ENCODE measurements at regions not wholly inside any gene's neighbourhood (a gene's known extent, or its start where the extent isn't known, plus 50 kb on each side); places are given as distances from the start of the nearest gene placed in this dataset.

DNA sequence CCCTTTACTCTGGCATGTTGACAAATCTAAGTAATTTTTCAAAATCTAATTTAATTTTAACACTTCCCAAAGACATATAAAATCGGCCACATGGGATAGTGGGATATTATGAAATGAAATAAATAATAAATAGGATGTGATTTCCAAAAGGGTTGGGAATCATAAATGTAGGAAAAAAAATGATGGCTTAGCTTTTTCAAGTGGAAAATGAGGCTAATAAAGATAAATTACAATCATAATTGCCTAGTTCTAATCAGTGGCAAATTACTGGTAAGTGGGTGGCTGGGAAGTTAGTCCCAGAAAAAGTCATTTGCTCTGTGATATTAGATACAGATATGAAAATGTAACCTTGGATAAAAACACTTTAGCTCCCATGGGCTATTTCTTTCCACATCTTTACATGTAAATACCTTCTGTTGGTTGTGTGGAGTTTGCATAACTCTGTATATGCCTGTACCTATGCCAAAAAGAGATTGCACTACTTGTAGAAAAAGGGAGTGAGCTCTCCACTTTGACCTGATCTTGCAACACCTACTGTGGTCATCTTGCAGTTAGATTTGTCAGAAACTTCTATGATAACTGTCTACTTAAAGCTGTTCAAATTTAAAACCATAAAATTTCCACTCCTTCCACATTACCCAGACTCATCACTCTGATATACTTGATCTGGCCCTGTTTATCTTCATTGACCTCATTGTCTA is 284.6 kb upstream of the KAZN start:
- Histone ChIP-seq H3K4me3 (no peak overlapping the region), H3K27ac (no peak overlapping the region)
- TF ChIP-seq, protein P1, sequence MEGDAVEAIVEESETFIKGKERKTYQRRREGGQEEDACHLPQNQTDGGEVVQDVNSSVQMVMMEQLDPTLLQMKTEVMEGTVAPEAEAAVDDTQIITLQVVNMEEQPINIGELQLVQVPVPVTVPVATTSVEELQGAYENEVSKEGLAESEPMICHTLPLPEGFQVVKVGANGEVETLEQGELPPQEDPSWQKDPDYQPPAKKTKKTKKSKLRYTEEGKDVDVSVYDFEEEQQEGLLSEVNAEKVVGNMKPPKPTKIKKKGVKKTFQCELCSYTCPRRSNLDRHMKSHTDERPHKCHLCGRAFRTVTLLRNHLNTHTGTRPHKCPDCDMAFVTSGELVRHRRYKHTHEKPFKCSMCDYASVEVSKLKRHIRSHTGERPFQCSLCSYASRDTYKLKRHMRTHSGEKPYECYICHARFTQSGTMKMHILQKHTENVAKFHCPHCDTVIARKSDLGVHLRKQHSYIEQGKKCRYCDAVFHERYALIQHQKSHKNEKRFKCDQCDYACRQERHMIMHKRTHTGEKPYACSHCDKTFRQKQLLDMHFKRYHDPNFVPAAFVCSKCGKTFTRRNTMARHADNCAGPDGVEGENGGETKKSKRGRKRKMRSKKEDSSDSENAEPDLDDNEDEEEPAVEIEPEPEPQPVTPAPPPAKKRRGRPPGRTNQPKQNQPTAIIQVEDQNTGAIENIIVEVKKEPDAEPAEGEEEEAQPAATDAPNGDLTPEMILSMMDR (IDR thresholded peaks at IDR 0.05): no peak
- DNase-seq (ENCODE audit: low spot score): no peak

DNA sequence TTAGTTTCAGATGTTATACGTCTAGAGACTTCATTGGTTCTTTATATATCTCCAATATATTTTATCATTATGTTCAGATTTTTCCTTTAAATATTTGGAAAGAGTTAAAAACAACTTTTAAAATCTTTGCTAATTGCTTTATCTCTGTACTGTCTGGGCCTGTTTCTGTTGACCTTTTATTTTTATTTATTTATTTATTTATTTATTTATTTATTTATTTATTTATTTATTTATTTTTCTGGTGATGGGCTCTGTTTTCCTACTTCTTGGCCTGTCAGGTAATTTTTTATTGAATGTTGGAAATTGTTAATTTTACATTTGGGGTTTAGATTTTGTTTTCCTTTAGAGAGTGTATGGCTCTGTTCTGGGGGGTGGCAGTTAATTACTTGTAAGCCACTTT is 279.7 kb upstream of the KAZN start:
- no peak for DNase-seq (ENCODE audit: low spot score)
- Histone ChIP-seq H3K27ac (no peak overlapping the region), H3K4me3 (no peak overlapping the region)
- TF ChIP-seq, protein P1 (IDR thresholded peaks at IDR 0.05): no peak

DNA sequence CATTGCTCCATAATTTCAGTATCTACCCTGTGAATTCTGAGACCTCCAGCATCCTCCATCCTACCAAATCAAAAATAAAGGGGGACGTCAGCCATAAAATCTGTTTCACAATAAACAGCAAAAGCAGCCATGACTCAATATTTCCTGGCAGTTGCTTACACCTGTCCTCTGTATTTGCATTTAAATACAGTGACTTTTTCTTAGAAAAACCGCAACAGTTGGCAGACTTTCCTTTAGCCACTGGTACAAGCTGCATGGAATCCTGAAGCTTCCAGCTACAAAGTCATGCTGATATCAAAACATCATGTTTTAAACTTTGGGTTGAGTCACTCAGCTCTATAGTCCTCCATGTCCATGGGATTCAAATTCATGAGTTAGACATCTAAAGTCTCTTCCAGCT is 278.0 kb upstream of the KAZN start:
- Histone ChIP-seq H3K27ac (no peak overlapping the region), H3K4me3 (no peak overlapping the region)
- no peak for DNase-seq (ENCODE audit: low spot score)
- TF ChIP-seq, protein P1 (IDR thresholded peaks at IDR 0.05): no peak

DNA sequence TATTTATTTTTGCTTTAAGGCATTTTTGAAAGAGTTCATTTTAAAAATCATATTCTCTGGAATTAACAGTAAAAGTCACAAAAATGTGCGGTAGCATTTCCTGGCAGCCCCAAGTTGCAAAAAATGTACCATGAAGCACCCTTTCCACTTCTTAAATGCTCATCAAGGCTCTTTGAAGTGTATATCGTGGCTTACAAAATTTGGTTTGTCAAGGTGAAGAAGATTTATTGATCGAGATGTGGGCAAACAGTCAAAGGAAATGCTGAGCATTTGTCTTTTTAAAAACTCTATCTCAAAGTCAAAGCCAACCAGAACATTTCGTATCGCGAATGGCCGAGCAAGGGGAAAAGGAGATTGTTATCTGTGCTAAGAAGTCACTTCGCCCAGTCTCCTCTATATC is 277.5 kb upstream of the KAZN start:
- H3K27ac ChIP-seq: no peak overlapping the region
- DNase-seq (ENCODE audit: low spot score): no peak
- no peak overlapping the region for H3K4me3 ChIP-seq
- TF ChIP-seq, protein P1 (IDR thresholded peaks at IDR 0.05): no peak

DNA sequence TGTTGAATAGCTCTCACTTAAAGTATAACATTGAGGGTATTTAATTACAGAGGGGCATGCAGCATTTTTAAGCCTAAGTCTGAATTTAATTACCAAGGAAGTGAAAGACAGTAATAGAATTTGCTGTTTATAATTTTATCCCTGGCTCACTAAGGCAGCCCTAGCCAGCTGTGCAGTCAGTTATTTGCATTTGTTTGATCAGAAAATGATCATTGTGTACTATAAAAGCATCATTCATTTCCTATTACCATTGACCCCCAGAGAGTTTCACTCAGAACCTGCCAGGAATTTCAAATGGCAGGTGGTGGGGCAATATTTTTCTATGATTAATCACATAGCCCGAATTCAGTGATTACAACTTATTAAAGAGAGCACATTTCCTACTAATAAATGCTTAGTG is 277.1 kb upstream of the KAZN start:
- TF ChIP-seq, protein P1 (IDR thresholded peaks at IDR 0.05): no peak
- Histone ChIP-seq H3K27ac (no peak overlapping the region), H3K4me3 (no peak overlapping the region)
- DNase-seq (ENCODE audit: low spot score): no peak

DNA sequence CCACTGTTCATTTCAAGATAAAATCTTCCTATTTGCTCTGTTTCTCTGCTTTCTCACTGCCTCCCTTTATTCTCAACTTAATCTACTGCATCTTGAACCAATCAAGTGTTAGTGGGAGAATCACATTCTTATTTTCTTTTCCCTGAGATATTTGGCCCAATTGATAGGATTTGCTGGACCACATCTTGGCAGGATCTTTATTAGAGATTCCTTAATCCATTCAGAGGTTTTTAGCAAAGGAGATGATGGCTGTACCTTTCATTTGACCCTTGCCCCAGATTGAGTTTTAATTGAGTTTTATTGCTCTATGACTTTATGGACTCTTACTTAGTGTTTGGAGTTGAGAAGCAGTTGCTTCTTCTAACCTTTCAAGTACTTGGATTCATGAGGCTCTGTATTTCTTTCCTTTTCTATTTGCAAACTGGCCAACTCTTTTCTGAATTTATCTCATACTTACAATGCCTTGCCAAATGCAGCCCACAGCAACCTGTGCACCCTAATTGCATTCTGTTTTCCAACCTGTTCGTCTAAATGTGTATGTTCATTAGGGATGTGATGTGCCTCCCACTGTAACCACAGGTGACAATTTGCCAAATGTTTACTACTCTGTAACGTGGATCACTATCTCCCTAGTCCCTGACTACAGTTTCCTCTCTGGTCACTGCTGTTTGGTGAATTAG is 274.8 kb upstream of the KAZN start:
- TF ChIP-seq, protein P1 (IDR thresholded peaks at IDR 0.05): no peak
- no peak for DNase-seq (ENCODE audit: low spot score)
- Histone ChIP-seq H3K27ac (no peak overlapping the region), H3K4me3 (no peak overlapping the region)

DNA sequence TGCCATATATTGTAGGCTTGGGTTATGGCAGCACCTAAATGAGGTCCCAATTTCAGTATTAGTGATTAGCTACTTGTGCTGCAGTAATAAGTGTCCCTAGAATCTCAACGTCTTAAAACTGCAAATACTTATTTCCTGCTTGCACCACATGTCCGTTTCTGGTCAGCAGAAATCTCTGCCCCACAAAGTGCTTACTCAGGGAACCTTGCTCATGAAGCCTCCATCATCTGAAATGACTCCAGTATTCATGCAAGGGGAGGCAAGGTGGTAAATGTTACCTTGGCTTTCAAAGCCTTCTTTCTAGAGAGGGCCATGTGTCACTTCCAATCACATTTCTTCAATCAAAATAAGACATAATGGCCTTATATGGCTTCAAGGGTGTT is 274.2 kb upstream of the KAZN start:
- DNase-seq (ENCODE audit: low spot score): no peak
- H3K4me3 ChIP-seq: no peak overlapping the region
- H3K27ac ChIP-seq: no peak overlapping the region
- TF ChIP-seq, protein P1 (IDR thresholded peaks at IDR 0.05): no peak
